HFF-Myc (cell line): ENCODE measurements at regions not wholly inside any gene's neighbourhood (a gene's known extent, or its start where the extent isn't known, plus 50 kb on each side); places are given as distances from the start of the nearest gene placed in this dataset.

Experiments used
- DNase-seq: peaks from one replicate; pipeline ENCODE4 v3.0.0-alpha.2; 2011; ENCODE audit warnings: low read depth; ENCODE audit errors: extremely low read depth
- H3K4me3 ChIP-seq: replicated peaks from 2 replicates; pipeline ENCODE4 v1.5.1; 2011; ENCODE audit warnings: low read depth, mild to moderate bottlenecking, control low read depth, low read length
- CTCF ChIP-seq: IDR thresholded peaks from 2 replicates; pipeline ENCODE4 v1.5.1; 2012; ENCODE audit warnings: mild to moderate bottlenecking, low read depth, low read length, control low read depth; ENCODE audit errors: missing control alignments

- peak; percentile 63 for DNase-seq
- H3K4me3 ChIP-seq = peak overlapping the region; percentile 24
- no peak for TF ChIP-seq CTCF
Measured at GRCh38 chr22:27420817-27421361, 380.7 kb downstream of the MN1 start.

GRCh38 chr22:27422442-27422841, 379.1 kb downstream of the MN1 start:
- TF ChIP-seq CTCF = no peak
- no peak for DNase-seq

GRCh38 chr22:27424319-27424718, 377.2 kb downstream of the MN1 start:
- DNase-seq = no peak
- no peak for TF ChIP-seq CTCF
- no peak overlapping the region for H3K4me3 ChIP-seq

More at GRCh38 chr22:27422442-27422841, 379.1 kb downstream of the MN1 start:
- no peak overlapping the region for H3K4me3 ChIP-seq

- no peak for TF ChIP-seq CTCF
- DNase-seq = no peak
Measured at GRCh38 chr22:27429476-27429875, 372.1 kb downstream of the MN1 start.

GRCh38 chr22:27431081-27431480, 370.5 kb downstream of the MN1 start:
- TF ChIP-seq CTCF = no peak
- no peak for DNase-seq
- no peak overlapping the region for H3K4me3 ChIP-seq

More at GRCh38 chr22:27429476-27429875, 372.1 kb downstream of the MN1 start:
- H3K4me3 ChIP-seq = no peak overlapping the region

- H3K4me3 ChIP-seq = no peak overlapping the region
- TF ChIP-seq CTCF = no peak
Measured at GRCh38 chr22:27431896-27432295, 369.7 kb downstream of the MN1 start.

GRCh38 chr22:27433099-27433498, 368.5 kb downstream of the MN1 start:
- TF ChIP-seq CTCF = no peak
- no peak for DNase-seq
- no peak overlapping the region for H3K4me3 ChIP-seq

More at GRCh38 chr22:27431896-27432295, 369.7 kb downstream of the MN1 start:
- no peak for DNase-seq
